ENCODE measurements at regions not wholly inside any gene's neighbourhood (a gene's known extent, or its start where the extent isn't known, plus 50 kb on each side); places are given as distances from the start of the nearest gene placed in this dataset.

DNA sequence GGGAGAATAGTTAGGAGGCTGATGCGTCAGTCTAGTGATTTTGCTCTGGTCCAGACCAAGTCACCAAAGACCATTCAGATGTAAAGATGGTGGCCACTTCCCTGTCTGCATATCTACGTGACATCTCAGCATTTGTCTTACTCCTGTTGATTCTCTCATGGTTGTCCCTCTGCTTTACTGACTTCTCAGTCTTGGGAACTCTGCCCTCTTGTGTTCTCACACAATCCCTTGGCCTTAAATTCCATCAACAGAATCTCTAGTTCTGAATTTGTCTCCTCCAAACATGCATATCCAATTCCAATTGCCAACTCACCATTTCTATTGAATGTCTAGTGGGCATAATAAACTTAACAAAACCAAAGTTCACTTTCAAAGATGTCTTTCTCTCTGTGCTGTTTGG lies 147.8 kb downstream of the SLC24A2 start:
- TF ChIP-seq POLR2A (IDR thresholded peaks at IDR 0.05; ENCODE audit: low read depth, low read length) (no peak), POLR2AphosphoS5 (IDR thresholded peaks at IDR 0.05; ENCODE audit: low read depth, low read length) (no peak)
